NOMO-1 treated with dmso at 0.1 percent for 144 hours (cell line): ENCODE measurements at regions not wholly inside any gene's neighbourhood (a gene's known extent, or its start where the extent isn't known, plus 50 kb on each side); places are given as distances from the start of the nearest gene placed in this dataset.

ENCODE experiments used
- DNase-seq: peaks from one replicate; lab custom pipeline; 2025; ENCODE audit not compliant: unreplicated experiment; lab: John Stamatoyannopoulos, UW

- DNase-seq = no peak
Observed at GRCh38 chr13:57438072-57438471, 193.5 kb upstream of the PCDH17 start.

- no peak for DNase-seq
Observed at GRCh38 chr13:57443494-57443893, 188.1 kb upstream of the PCDH17 start.

GRCh38 chr13:57450356-57450755 lies 181.2 kb upstream of the PCDH17 start:
- no peak for DNase-seq

GRCh38 chr13:57452228-57452627 lies 179.3 kb upstream of the PCDH17 start:
- no peak for DNase-seq

GRCh38 chr13:57470491-57470890 lies 161.1 kb upstream of the PCDH17 start:
- DNase-seq = no peak

GRCh38 chr13:57491318-57491717 lies 140.2 kb upstream of the PCDH17 start:
- no peak for DNase-seq

GRCh38 chr13:57507752-57508463 lies 123.6 kb upstream of the PCDH17 start:
- DNase-seq = no peak

GRCh38 chr13:57511603-57512002 lies 119.9 kb upstream of the PCDH17 start:
- DNase-seq = no peak

- no peak for DNase-seq
Observed at GRCh38 chr13:57527114-57527735, 104.3 kb upstream of the PCDH17 start.

- DNase-seq = no peak
Observed at GRCh38 chr13:57531256-57531655, 100.3 kb upstream of the PCDH17 start.

GRCh38 chr13:57546942-57547341 lies 84.6 kb upstream of the PCDH17 start:
- DNase-seq = no peak

GRCh38 chr13:57552437-57552836 lies 79.1 kb upstream of the PCDH17 start:
- no peak for DNase-seq

GRCh38 chr13:57553932-57554331 lies 77.6 kb upstream of the PCDH17 start:
- no peak for DNase-seq

- DNase-seq = no peak
Observed at GRCh38 chr13:57558051-57558467, 73.5 kb upstream of the PCDH17 start.

- no peak for DNase-seq
Observed at GRCh38 chr13:57568865-57569264, 62.7 kb upstream of the PCDH17 start.

GRCh38 chr13:57569986-57570385 lies 61.6 kb upstream of the PCDH17 start:
- no peak for DNase-seq
